ENCODE measurements at regions not wholly inside any gene's neighbourhood (a gene's known extent, or its start where the extent isn't known, plus 50 kb on each side); places are given as distances from the start of the nearest gene placed in this dataset.

DNA sequence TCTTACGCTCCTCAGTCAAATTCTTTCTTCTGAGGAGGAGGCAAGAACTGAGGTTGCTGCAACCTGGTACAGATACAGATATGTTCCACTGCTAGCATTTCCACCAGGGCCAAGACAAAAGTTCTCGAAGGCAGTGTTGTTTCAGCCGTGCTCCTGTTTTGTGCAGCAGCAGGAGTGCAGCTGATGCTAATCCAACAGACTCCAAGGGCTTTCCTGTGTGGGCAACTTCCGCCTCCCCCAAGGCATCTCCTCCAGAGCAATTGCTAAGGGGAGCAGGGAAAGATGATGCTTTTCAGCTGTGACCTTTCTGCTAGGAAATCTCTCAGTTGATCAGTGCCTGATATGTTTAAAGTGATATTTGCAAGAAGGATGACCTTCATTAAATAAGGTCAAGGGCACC, 52.6 kb upstream of the DAPL1 start:
- TF ChIP-seq, protein P1, sequence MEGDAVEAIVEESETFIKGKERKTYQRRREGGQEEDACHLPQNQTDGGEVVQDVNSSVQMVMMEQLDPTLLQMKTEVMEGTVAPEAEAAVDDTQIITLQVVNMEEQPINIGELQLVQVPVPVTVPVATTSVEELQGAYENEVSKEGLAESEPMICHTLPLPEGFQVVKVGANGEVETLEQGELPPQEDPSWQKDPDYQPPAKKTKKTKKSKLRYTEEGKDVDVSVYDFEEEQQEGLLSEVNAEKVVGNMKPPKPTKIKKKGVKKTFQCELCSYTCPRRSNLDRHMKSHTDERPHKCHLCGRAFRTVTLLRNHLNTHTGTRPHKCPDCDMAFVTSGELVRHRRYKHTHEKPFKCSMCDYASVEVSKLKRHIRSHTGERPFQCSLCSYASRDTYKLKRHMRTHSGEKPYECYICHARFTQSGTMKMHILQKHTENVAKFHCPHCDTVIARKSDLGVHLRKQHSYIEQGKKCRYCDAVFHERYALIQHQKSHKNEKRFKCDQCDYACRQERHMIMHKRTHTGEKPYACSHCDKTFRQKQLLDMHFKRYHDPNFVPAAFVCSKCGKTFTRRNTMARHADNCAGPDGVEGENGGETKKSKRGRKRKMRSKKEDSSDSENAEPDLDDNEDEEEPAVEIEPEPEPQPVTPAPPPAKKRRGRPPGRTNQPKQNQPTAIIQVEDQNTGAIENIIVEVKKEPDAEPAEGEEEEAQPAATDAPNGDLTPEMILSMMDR (IDR thresholded peaks at IDR 0.05; ENCODE audit: low read depth, low read length), result no peak
- TF ChIP-seq EZH2phosphoT487 (IDR thresholded peaks at IDR 0.05; ENCODE audit: low read depth), result no peak
